ENCODE measurements at regions not wholly inside any gene's neighbourhood (a gene's known extent, or its start where the extent isn't known, plus 50 kb on each side); places are given as distances from the start of the nearest gene placed in this dataset.
"Not testable (repeated sequence)": the region's sequence is repeated elsewhere in the genome, so short reads cannot be mapped to it uniquely, and the experiment has no call there.

GRCh38 chr15:69703532-69704187 is 251.0 kb downstream of the RPLP1 start:
- Mint-ChIP-seq H3K4me1 (peaks cover 17 to 24% of the 10 kb centered on the region in 2 donors), H3K4me3 (no peak overlapping the region), H3K36me3 (peaks cover 3 to 11% (median 3%) of the 10 kb centered on the region in 3 donors), H3K27ac (no peak overlapping the region), H3K27me3 (ENCODE audit: low read depth in 3 of 3) (peaks cover 2 to 7% (median 2%) of the 10 kb centered on the region in 3 donors), H3K9me3 (peaks cover 0 to 9% (median 7%) of the 10 kb centered on the region in 6 donors)
- DNase-seq, result no peak

GRCh38 chr15:69704229-69704628 is 251.6 kb downstream of the RPLP1 start:
- no peak for DNase-seq
- Mint-ChIP-seq H3K4me3 (no peak overlapping the region), H3K27me3 (ENCODE audit: low read depth in 3 of 3) (peaks cover 2 to 7% (median 2%) of the 10 kb centered on the region in 3 donors), H3K36me3 (peaks cover 3 to 11% (median 3%) of the 10 kb centered on the region in 3 donors), H3K9me3 (peaks cover 0 to 14% (median 9%) of the 10 kb centered on the region in 6 donors), H3K4me1 (peaks cover 17 to 24% of the 10 kb centered on the region in 2 donors), H3K27ac (peak overlapping the region in 1 of 6 donors; percentile 42)

- no peak overlapping the region for H3K4me3 Mint-ChIP-seq
- peaks cover 3 to 18% (median 11%) of the 10 kb centered on the region in 6 donors for H3K9me3 Mint-ChIP-seq
- peaks cover 17 to 24% of the 10 kb centered on the region in 2 donors for H3K4me1 Mint-ChIP-seq
- DNase-seq, result no peak
- peak overlapping the region in 1 of 6 donors; percentile 42 for H3K27ac Mint-ChIP-seq
- H3K36me3 Mint-ChIP-seq, result peaks cover 3 to 15% (median 3%) of the 10 kb centered on the region in 3 donors
- peaks cover 2 to 7% (median 2%) of the 10 kb centered on the region in 3 donors for H3K27me3 Mint-ChIP-seq (ENCODE audit: low read depth in 3 of 3)
Observed at GRCh38 chr15:69704700-69705099, 252.1 kb downstream of the RPLP1 start.

GRCh38 chr15:69706353-69707097 is 253.9 kb downstream of the RPLP1 start:
- no peak for DNase-seq
- H3K4me1 Mint-ChIP-seq, result peaks cover 17 to 36% of the 10 kb centered on the region in 2 donors
- H3K27me3 Mint-ChIP-seq (ENCODE audit: low read depth in 3 of 3), result peaks cover 2 to 7% (median 4%) of the 10 kb centered on the region in 3 donors
- H3K36me3 Mint-ChIP-seq, result peaks cover 3 to 15% (median 7%) of the 10 kb centered on the region in 3 donors
- H3K27ac Mint-ChIP-seq, result peak overlapping the region in 4 of 6 donors; percentile 9 to 84 (median 46)
- peaks cover 3 to 19% (median 11%) of the 10 kb centered on the region in 6 donors for H3K9me3 Mint-ChIP-seq
- H3K4me3 Mint-ChIP-seq, result peak overlapping the region in 2 of 5 donors; percentile 19 to 70

- Mint-ChIP-seq H3K36me3 (peaks cover 3 to 15% (median 7%) of the 10 kb centered on the region in 3 donors), H3K9me3 (peaks cover 3 to 19% (median 11%) of the 10 kb centered on the region in 6 donors), H3K27ac (peak overlapping the region in 4 of 6 donors; percentile 9 to 84 (median 46)), H3K4me3 (peak overlapping the region in 2 of 5 donors; percentile 19 to 70), H3K4me1 (peaks cover 17 to 43% of the 10 kb centered on the region in 2 donors)
- DNase-seq, result peak in 2 of 3 donors; percentile 41 to 51
- not testable (repeated sequence) for H3K27me3 Mint-ChIP-seq (ENCODE audit: low read depth in 3 of 3)
Observed at GRCh38 chr15:69707241-69707640, 254.6 kb downstream of the RPLP1 start.

- Mint-ChIP-seq H3K36me3 (peaks cover 3 to 15% (median 3%) of the 10 kb centered on the region in 3 donors), H3K4me1 (peaks cover 29 to 56% of the 10 kb centered on the region in 2 donors), H3K27ac (peak overlapping the region in 4 of 6 donors; percentile 7 to 59 (median 29)), H3K9me3 (peaks cover 3 to 19% (median 11%) of the 10 kb centered on the region in 6 donors)
- not testable (repeated sequence) for DNase-seq; H3K27me3 Mint-ChIP-seq (ENCODE audit: low read depth in 3 of 3); H3K4me3 Mint-ChIP-seq
Observed at GRCh38 chr15:69708436-69709122, 256.0 kb downstream of the RPLP1 start.

- DNase-seq, result no peak
- Mint-ChIP-seq H3K27me3 (ENCODE audit: low read depth in 3 of 3) (peaks cover 12 to 20% (median 17%) of the 10 kb centered on the region in 3 donors), H3K36me3 (peaks cover 3 to 10% (median 3%) of the 10 kb centered on the region in 3 donors), H3K4me1 (peaks cover 54 to 79% of the 10 kb centered on the region in 2 donors), H3K4me3 (peak overlapping the region in 2 of 5 donors; percentile 18), H3K9me3 (peaks cover 3 to 17% (median 10%) of the 10 kb centered on the region in 6 donors), H3K27ac (peak overlapping the region; percentile 89 to 96 (median 94))
Observed at GRCh38 chr15:69712991-69713390, 260.4 kb downstream of the RPLP1 start.

- DNase-seq, result peak; percentile 89 to 90 (median 90)
- Mint-ChIP-seq H3K9me3 (peaks cover 0 to 7% (median 4%) of the 10 kb centered on the region in 6 donors), H3K27me3 (ENCODE audit: low read depth in 3 of 3) (peaks cover 14 to 23% (median 22%) of the 10 kb centered on the region in 3 donors), H3K4me3 (peak overlapping the region; percentile 58 to 78 (median 69)), H3K27ac (peak overlapping the region; percentile 89 to 96 (median 94)), H3K4me1 (peaks cover 63 to 83% of the 10 kb centered on the region in 2 donors), H3K36me3 (peaks cover 0 to 5% (median 3%) of the 10 kb centered on the region in 3 donors)
Observed at GRCh38 chr15:69713726-69714559, 261.3 kb downstream of the RPLP1 start.

- no peak for DNase-seq
- Mint-ChIP-seq H3K27me3 (ENCODE audit: low read depth in 3 of 3) (peaks cover 18 to 31% (median 29%) of the 10 kb centered on the region in 3 donors), H3K27ac (peak overlapping the region; percentile 89 to 96 (median 94)), H3K4me1 (peaks cover 76 to 96% of the 10 kb centered on the region in 2 donors), H3K4me3 (peak overlapping the region; percentile 58 to 78 (median 69)), H3K9me3 (no peaks in the 10 kb centered on the region), H3K36me3 (peaks cover 0 to 3% (median 0%) of the 10 kb centered on the region in 3 donors)
Observed at GRCh38 chr15:69715210-69715609, 262.6 kb downstream of the RPLP1 start.

- Mint-ChIP-seq H3K4me1 (peaks cover 91 to 98% of the 10 kb centered on the region in 2 donors), H3K4me3 (peak overlapping the region in 4 of 5 donors; percentile 57 to 83 (median 72)), H3K27me3 (ENCODE audit: low read depth in 3 of 3) (peaks cover 33 to 37% (median 37%) of the 10 kb centered on the region in 3 donors), H3K36me3 (no peaks in the 10 kb centered on the region), H3K9me3 (no peaks in the 10 kb centered on the region), H3K27ac (peak overlapping the region; percentile 91 to 100 (median 97))
- DNase-seq, result no peak
Observed at GRCh38 chr15:69718436-69718835, 265.8 kb downstream of the RPLP1 start.

- Mint-ChIP-seq H3K36me3 (no peaks in the 10 kb centered on the region), H3K9me3 (no peaks in the 10 kb centered on the region), H3K4me3 (peak overlapping the region; percentile 57 to 83 (median 66)), H3K27ac (peak overlapping the region; percentile 91 to 100 (median 97)), H3K27me3 (ENCODE audit: low read depth in 3 of 3) (peaks cover 33 to 39% (median 37%) of the 10 kb centered on the region in 3 donors), H3K4me1 (peaks cover 91 to 98% of the 10 kb centered on the region in 2 donors)
- peak; percentile 75 to 78 (median 77) for DNase-seq
Observed at GRCh38 chr15:69718916-69719315, 266.3 kb downstream of the RPLP1 start.

GRCh38 chr15:69719527-69720240 is 267.1 kb downstream of the RPLP1 start:
- Mint-ChIP-seq H3K9me3 (no peaks in the 10 kb centered on the region), H3K4me1 (peaks cover 91 to 98% of the 10 kb centered on the region in 2 donors), H3K4me3 (peak overlapping the region; percentile 57 to 83 (median 66)), H3K36me3 (peaks cover 0 to 5% (median 0%) of the 10 kb centered on the region in 3 donors), H3K27ac (peak overlapping the region; percentile 91 to 100 (median 97)), H3K27me3 (ENCODE audit: low read depth in 3 of 3) (peaks cover 29 to 40% (median 31%) of the 10 kb centered on the region in 3 donors)
- DNase-seq, result peak; percentile 87 to 89 (median 89)

All from immature natural killer cell (primary cell).